Loucy (cell line): ENCODE measurements at regions not wholly inside any gene's neighbourhood (a gene's known extent, or its start where the extent isn't known, plus 50 kb on each side); places are given as distances from the start of the nearest gene placed in this dataset.

ENCODE experiments used
- H2AFZ ChIP-seq: fragments of 200-600 bp; sonication (generic); 2 replicates; pipeline ENCODE4 v1.6.0; 2016; ENCODE audit warnings: antibody characterized with exemption, mild to moderate bottlenecking, low read length, moderate library complexity
- H3F3A ChIP-seq: fragments of 200-600 bp; 2 replicates; pipeline ENCODE4 v1.6.0; 2016; ENCODE audit warnings: antibody characterized with exemption, low read depth, mild to moderate bottlenecking
- H3K27me3 ChIP-seq: fragments of 200-600 bp; sonication (generic); 2 replicates; pipeline ENCODE4 v1.6.1; 2014; ENCODE audit warnings: low read length, mild to moderate bottlenecking; ENCODE audit not compliant: insufficient read depth, poor library complexity, severe bottlenecking
- H3K36me3 ChIP-seq: fragments of 200-600 bp; sonication (generic); 2 replicates; pipeline ENCODE4 v1.6.1; 2016; ENCODE audit warnings: low read length; ENCODE audit not compliant: insufficient read depth
- H3K4me1 ChIP-seq: fragments of 200-600 bp; sonication (generic); 2 replicates; pipeline ENCODE4 v1.5.1; 2014; ENCODE audit warnings: low read length, mild to moderate bottlenecking; ENCODE audit not compliant: insufficient read depth, poor library complexity, severe bottlenecking
- H3K4me2 ChIP-seq: fragments of 200-600 bp; sonication (generic); 2 replicates; pipeline ENCODE4 v1.6.0; 2014; ENCODE audit warnings: antibody characterized with exemption, low read length, low read depth, mild to moderate bottlenecking; ENCODE audit not compliant: poor library complexity, severe bottlenecking
- H3K4me3 ChIP-seq: fragments of 200-600 bp; sonication (generic); 2 replicates; pipeline ENCODE4 v1.5.1; 2014; ENCODE audit warnings: low read length, mild to moderate bottlenecking, mixed read lengths; ENCODE audit not compliant: poor library complexity, severe bottlenecking
- H3K79me2 ChIP-seq: fragments of 200-600 bp; sonication (generic); 2 replicates; pipeline ENCODE4 v1.6.1; 2014; ENCODE audit warnings: low read length; ENCODE audit not compliant: insufficient read depth
- H3K9ac ChIP-seq: fragments of 200-600 bp; sonication (generic); 2 replicates; pipeline ENCODE4 v1.6.0; 2014; ENCODE audit warnings: mild to moderate bottlenecking, low read depth, low read length, moderate library complexity; ENCODE audit not compliant: poor library complexity, severe bottlenecking
- H3K9me2 ChIP-seq: fragments of 200-600 bp; sonication (generic); replicated peaks from 2 replicates; pipeline ENCODE4 v1.6.1; 2016; ENCODE audit warnings: low read depth, low read length, mixed read lengths
- H3K9me3 ChIP-seq: fragments of 200-600 bp; sonication (generic); 2 replicates; pipeline ENCODE4 v1.6.1; 2014; ENCODE audit warnings: mild to moderate bottlenecking, antibody characterized with exemption, low read length, low read depth; ENCODE audit not compliant: insufficient read depth
- H4K20me1 ChIP-seq: fragments of 200-600 bp; sonication (generic); 2 replicates; pipeline ENCODE4 v1.6.0; 2014; ENCODE audit warnings: antibody characterized with exemption, low read length, mild to moderate bottlenecking; ENCODE audit not compliant: insufficient read depth, poor library complexity, severe bottlenecking
- CTCF ChIP-seq: fragments of 200-600 bp; sonication (generic); conservative IDR thresholded peaks from 2 replicates; pipeline ENCODE4 v1.5.1; 2014; ENCODE audit warnings: mild to moderate bottlenecking, antibody characterized with exemption, low read length
- EZH2phosphoT487 ChIP-seq: fragments of 200-600 bp; IDR thresholded peaks from 2 replicates; pipeline ENCODE4 v1.6.1; 2018; ENCODE audit warnings: antibody characterized with exemption, mild to moderate bottlenecking, moderate library complexity, borderline replicate concordance

GRCh38 chr21:34289856-34290255 lies 74.0 kb upstream of the KCNE2 start:
- Histone ChIP-seq H3K9me2 (no peaks in the 10 kb centered on the region), H3K79me2 (no peaks in the 10 kb centered on the region), H3K4me1 (no peaks in the 10 kb centered on the region), H3K4me3 (no peak overlapping the region), H3K36me3 (no peaks in the 10 kb centered on the region), H3F3A (no peaks in the 10 kb centered on the region), H2AFZ (no peak overlapping the region), H3K4me2 (no peak overlapping the region), H3K9me3 (no peaks in the 10 kb centered on the region; the same call in 1 of the 2 replicates), H3K27me3 (no peaks in the 10 kb centered on the region), H4K20me1 (no peaks in the 10 kb centered on the region), H3K9ac (no peak overlapping the region)
- no peak for TF ChIP-seq EZH2phosphoT487
- TF ChIP-seq CTCF, result no peak

GRCh38 chr21:34296878-34297277 lies 66.9 kb upstream of the KCNE2 start:
- H3K9ac ChIP-seq, result no peak overlapping the region
- H3K4me3 ChIP-seq, result no peak overlapping the region
- no peaks in the 10 kb centered on the region for H4K20me1 ChIP-seq
- H3K27me3 ChIP-seq, result no peaks in the 10 kb centered on the region
- H3K4me1 ChIP-seq, result no peaks in the 10 kb centered on the region
- no peak overlapping the region for H2AFZ ChIP-seq
- TF ChIP-seq EZH2phosphoT487 (no peak), CTCF (no peak)
- H3K4me2 ChIP-seq, result no peak overlapping the region
- no peaks in the 10 kb centered on the region for H3K9me3 ChIP-seq
- H3K79me2 ChIP-seq, result no peaks in the 10 kb centered on the region
- H3F3A ChIP-seq, result no peaks in the 10 kb centered on the region
- H3K36me3 ChIP-seq, result no peaks in the 10 kb centered on the region
- no peaks in the 10 kb centered on the region for H3K9me2 ChIP-seq

- H3K9me2 ChIP-seq, result no peaks in the 10 kb centered on the region
- H3K9ac ChIP-seq, result no peak overlapping the region
- H4K20me1 ChIP-seq, result no peaks in the 10 kb centered on the region
- H3K79me2 ChIP-seq, result no peaks in the 10 kb centered on the region
- H3K27me3 ChIP-seq, result no peaks in the 10 kb centered on the region
- no peak overlapping the region for H3K4me2 ChIP-seq
- no peaks in the 10 kb centered on the region for H3K9me3 ChIP-seq
- no peaks in the 10 kb centered on the region for H3K36me3 ChIP-seq
- TF ChIP-seq EZH2phosphoT487, result no peak
- no peak for TF ChIP-seq CTCF
- no peaks in the 10 kb centered on the region for H3K4me1 ChIP-seq
- no peak overlapping the region for H2AFZ ChIP-seq
- H3F3A ChIP-seq, result no peaks in the 10 kb centered on the region
- no peak overlapping the region for H3K4me3 ChIP-seq
These were observed 65.2 kb upstream of the KCNE2 start for GRCh38 chr21:34298534-34299167.
